HG03432 (cell line): ENCODE measurements at regions not wholly inside any gene's neighbourhood (a gene's known extent, or its start where the extent isn't known, plus 50 kb on each side); places are given as distances from the start of the nearest gene placed in this dataset.

ENCODE experiments used
- ATAC-seq: cut with Tn5 transposase; IDR thresholded peaks from one replicate; pipeline ENCODE4 v1.9.1; 2021; ENCODE audit warnings: mild to moderate bottlenecking, moderate library complexity; ENCODE audit not compliant: unreplicated experiment

DNA sequence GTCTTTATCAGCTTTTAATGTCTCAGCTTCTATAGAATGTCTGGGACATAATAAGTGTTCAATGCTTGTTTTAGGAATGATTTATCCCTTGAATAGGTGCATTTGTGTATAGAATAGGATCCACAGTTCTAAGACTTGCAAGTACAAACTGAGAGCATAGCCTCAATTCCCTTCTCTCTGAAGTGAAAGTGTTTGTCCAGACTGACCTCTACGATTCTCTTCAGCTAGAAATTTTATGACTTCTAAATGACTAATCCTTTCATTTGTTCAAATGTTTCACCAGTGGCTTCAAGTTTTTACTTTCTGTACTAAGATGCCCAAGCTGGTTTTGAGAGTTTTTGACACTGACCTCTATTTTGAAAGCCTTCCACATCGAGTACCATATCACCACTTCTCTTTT is 608.2 kb upstream of the ADGRL4 start:
- ATAC-seq, result no peak

GRCh38 chr1:79614106-79614505 is 607.6 kb upstream of the ADGRL4 start:
- no peak for ATAC-seq

DNA sequence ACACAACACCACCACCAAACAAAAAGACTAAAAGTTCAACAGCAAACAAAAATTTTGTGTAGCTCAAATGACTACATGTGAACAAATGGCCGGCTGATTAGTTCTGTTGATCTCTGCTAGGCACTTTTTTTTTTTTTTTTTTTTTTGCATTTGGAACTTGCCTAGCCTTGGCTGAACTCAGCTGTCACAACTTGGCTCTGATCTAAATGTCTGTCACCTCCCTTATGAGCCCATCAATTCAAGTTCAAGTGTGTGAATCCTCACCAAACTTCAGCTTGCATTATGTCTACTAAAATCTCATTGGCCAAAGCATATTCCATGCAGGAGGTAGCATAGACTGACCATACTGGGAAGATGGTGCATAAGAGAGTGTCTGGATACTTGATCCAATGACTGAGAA is 606.5 kb upstream of the ADGRL4 start:
- ATAC-seq, result no peak

DNA sequence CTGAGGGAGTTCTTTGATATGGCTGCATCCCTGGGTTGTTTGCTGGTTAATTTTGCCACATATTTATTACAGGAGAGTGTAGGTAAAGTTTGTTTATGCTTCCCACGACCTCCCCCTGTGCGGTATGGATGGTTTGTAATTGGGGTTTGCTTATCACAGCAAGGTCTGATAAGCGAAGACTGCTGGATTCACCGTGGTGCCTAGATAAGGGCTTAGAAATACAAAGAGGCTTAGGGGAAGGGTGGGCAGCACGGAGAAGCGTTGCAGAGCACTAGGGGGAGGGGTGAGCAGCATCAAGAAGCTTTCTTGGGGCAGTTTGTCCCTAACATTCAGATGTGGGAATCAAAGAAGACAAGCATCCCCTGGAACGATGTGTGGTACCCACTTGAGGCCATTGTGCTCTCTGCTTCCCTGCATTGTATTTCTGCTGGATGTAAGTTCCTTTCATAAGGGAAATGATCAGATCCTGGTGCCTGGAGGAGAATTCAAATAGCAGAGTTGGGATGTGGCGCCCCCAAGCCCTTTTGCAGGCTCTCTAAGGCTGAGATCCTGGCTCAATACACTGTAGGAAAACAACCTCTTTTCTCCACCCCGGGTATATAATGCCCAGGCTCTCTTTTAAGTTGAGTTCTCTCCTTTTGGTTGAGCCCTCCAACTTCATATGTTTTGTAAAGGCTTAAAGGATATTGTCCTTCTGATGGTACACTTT is 598.1 kb upstream of the ADGRL4 start:
- ATAC-seq, result no peak

- no peak for ATAC-seq
Measured at GRCh38 chr1:79603843-79604242, 597.3 kb upstream of the ADGRL4 start.

DNA sequence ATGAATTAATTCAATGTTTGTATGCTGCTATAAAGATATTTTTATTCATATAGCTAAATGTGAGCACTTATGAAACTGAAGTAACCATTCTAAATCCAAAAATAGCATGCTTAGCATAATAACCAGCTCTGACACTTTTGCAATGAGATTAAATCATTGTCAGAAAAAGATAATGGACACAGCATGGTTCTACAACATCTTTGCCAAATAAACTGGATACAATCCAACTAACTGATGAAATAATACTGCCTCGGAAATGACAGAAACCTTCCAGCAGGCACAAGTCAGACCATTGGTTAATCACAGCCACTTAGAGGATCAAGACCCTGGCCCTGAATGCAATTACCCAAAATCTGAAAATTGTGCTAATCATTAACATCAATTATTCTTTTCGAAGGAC is 592.7 kb upstream of the ADGRL4 start:
- ATAC-seq, result no peak

GRCh38 chr1:79595931-79596330 is 589.4 kb upstream of the ADGRL4 start:
- ATAC-seq, result no peak

DNA sequence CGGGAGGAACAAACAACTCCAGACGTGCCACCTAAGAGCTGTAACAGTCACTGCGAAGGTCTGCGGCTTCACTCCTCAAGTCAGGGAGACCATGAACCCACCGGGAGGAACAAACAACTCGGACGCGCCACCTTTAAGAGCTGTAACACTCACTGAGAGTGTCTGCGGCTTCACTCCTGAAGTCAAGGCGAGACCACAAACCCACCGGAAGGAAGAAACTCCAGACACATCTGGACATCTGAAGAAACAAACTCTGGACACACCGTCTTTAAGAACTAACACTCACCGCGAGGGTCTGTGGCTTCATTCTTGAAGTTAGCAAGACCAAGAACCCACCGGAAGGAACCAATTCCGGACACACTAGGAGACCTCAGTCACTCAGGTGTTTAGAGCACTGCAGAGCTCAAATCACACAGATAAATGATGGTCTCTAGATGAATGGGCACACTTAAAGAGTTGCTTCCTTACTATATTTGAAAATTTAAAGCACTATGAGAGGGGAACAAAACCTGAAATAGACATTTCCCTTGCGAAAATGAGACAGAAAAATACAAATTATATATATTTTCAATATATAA is 587.7 kb upstream of the ADGRL4 start:
- no peak for ATAC-seq

DNA sequence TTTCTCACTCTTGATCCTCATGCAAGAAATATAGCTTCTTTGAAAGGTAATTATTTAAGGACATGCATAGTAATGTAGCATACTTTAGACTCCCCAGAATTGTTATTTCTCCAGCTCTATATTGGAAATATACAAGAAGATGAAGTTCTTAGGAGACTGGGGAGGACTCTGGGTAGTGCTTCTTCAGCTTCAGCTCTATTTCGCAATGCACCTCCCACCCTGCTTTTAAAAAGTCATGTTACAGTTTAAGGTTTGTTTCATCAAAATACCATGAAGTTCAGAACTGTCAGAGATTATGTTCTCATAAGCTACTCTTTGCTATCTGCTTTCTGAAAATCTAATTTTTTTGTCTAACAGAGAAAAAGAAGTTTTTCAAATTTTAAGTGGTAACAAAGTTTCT is 586.2 kb upstream of the ADGRL4 start:
- ATAC-seq, result no peak

- ATAC-seq, result no peak
Measured at GRCh38 chr1:79588719-79589118, 582.2 kb upstream of the ADGRL4 start.

DNA sequence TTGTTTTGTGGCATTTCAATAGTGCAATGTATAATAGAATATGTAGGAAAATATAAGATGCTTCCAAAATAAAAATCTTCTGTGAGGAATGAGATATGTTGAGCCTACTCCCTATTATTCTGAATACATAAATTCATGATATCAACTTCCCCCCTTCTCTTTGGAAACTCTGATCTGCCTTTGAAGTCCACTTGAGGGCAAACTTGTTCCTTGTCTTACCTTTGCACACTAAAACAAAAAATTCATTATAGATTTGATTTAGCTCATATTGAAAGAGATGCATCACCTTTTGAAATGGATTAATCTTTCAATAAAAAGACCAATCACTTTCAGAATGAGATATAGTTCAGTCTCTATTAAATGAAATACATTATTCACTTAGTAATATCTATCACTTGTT is 580.7 kb upstream of the ADGRL4 start:
- no peak for ATAC-seq

DNA sequence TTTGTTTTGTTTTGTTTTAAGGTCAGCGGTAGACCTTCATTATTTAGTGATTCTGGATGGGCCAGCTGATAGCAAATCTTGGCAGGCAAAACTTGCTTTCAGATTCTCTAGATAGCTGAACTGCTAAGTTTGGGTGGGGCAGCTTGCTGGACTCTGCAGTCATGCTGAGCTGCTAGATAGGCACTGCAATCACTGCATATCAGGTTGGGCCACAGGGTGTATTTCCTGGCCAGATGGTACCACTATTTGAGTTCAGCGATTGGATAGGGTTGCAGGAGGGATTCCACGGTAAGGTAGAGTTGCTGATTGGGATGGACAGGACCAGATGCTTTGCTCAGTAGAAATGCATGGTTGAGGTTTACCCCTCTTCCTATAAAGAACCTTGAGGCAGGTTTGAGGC is 579.3 kb upstream of the ADGRL4 start:
- ATAC-seq, result no peak

- ATAC-seq, result no peak
Measured at GRCh38 chr1:79575424-79575823, 568.9 kb upstream of the ADGRL4 start.

DNA sequence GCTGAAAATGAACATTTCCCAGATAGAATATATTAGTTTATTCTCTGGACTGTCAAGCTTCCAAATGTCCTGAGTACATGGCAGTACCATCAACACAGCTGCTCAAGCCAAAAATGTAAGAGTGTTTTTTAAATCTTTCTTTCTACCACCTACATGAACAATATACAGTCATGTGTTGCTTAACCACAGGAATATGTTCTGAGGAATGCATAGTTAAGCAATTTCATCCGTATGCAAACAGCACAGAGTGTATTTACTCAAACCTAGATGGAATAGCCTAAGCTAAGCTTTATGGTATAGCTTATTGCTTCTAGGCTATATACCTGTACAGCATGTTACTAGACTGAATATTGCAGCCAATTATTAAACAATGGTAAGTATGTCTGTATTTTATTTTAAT is 561.9 kb upstream of the ADGRL4 start:
- ATAC-seq, result no peak

GRCh38 chr1:79561521-79561978 is 555.0 kb upstream of the ADGRL4 start:
- no peak for ATAC-seq

GRCh38 chr1:79556189-79556588 is 549.7 kb upstream of the ADGRL4 start:
- ATAC-seq, result no peak

GRCh38 chr1:79554688-79555087 is 548.2 kb upstream of the ADGRL4 start:
- ATAC-seq, result no peak

- no peak for ATAC-seq
Measured at GRCh38 chr1:79551321-79551720, 544.8 kb upstream of the ADGRL4 start.

GRCh38 chr1:79550402-79550801 is 543.9 kb upstream of the ADGRL4 start:
- no peak for ATAC-seq

DNA sequence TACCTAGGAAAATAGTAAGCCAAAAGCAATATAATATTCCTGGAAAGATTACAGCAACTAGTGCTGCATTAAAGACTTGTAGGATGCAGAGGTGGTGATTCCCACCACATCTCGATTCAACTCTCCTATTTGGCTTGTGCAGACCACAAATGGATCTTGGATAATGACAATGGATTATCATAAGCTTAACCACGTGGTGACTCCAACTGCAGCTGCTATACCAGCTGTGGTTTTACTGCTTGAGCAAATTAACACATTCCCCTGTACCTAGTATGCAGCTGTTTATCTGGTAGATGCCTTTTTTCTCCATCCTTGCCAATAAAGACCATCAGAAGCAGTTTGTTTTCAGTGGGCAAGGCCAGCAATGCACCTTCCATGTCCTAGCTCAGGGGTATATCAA is 542.7 kb upstream of the ADGRL4 start:
- no peak for ATAC-seq

GRCh38 chr1:79547514-79547913 is 541.0 kb upstream of the ADGRL4 start:
- no peak for ATAC-seq

DNA sequence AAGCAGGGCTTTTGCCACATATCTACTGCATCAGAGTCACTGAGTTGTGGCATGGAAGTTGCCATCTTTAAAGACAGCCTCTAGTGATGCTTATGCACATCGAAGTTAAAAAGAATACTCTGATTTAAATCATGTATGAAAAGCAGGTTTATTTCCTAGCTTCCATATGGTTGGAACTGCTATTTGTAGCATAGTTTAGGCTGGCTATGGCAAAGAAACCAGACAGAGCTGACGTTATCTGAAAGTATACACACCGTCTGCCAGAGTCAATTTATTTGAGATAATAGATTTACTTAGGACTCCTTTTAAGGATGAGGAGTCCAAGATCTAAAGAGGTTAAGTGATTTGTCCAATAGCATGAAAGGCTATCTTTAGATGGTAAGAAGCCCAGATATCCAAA is 536.9 kb upstream of the ADGRL4 start:
- ATAC-seq, result no peak

DNA sequence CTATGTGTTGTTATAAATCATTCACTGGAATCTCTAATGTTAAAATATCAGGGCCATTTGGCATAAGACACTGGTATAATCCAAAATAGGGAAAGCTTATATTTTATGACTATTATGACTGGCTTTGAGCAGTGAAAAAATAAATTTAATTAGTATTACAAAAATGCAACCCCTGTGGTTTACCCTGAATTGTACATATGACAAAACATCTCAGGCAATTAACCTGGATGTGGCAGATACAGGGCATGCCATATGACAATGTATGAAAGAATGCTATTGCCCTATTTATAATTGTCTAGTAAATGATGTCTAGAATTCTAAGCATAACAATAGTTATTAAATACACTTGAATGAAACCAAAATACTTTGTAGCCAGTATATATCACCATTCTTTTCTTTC is 532.5 kb upstream of the ADGRL4 start:
- ATAC-seq, result no peak
